Lower leg skin (tissue), 3 donors: ENCODE measurements at regions not wholly inside any gene's neighbourhood (a gene's known extent, or its start where the extent isn't known, plus 50 kb on each side); places are given as distances from the start of the nearest gene placed in this dataset.

Source experiments
- POLR2A ChIP-seq, 2 donors: fragments of 450-650 bp; IDR thresholded peaks; one replicate each; pipeline ENCODE4 v1.6.1; 2016 to 2017; ENCODE audit warnings: antibody characterized with exemption in 2 of 2, mild to moderate bottlenecking in 1 of 2, moderate library complexity in 1 of 2
- TF ChIP-seq, protein P1 (sequence below), 3 donors: fragments of 450-650 bp; IDR thresholded peaks; one replicate each; pipeline ENCODE4 v1.5.1; 2016; ENCODE audit warnings: antibody characterized with exemption in 3 of 3, mild to moderate bottlenecking in 3 of 3, moderate library complexity in 2 of 3

DNA sequence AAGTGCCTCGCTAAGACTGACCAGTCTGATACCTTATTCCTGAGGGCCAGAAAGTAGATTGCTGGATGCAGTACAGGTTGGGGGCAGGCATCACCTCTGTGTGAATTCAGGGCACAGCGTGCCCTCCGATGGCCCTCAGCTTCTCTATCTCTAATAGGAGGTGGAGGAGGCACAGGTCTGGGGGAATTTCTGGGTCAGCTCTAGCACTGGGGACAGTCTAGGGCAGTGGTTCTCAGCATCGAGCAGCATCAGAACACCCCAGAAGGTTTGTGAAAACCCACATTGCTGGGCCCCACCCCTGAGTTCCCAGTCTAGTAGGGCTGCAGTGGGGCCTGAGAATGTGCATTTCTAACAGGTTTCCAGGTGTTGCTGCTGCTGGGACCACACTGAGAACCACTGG is 166.7 kb downstream of the CDC5L start:
- TF ChIP-seq, protein P1, sequence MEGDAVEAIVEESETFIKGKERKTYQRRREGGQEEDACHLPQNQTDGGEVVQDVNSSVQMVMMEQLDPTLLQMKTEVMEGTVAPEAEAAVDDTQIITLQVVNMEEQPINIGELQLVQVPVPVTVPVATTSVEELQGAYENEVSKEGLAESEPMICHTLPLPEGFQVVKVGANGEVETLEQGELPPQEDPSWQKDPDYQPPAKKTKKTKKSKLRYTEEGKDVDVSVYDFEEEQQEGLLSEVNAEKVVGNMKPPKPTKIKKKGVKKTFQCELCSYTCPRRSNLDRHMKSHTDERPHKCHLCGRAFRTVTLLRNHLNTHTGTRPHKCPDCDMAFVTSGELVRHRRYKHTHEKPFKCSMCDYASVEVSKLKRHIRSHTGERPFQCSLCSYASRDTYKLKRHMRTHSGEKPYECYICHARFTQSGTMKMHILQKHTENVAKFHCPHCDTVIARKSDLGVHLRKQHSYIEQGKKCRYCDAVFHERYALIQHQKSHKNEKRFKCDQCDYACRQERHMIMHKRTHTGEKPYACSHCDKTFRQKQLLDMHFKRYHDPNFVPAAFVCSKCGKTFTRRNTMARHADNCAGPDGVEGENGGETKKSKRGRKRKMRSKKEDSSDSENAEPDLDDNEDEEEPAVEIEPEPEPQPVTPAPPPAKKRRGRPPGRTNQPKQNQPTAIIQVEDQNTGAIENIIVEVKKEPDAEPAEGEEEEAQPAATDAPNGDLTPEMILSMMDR (IDR thresholded peaks at IDR 0.05) = no peak
- TF ChIP-seq POLR2A (IDR thresholded peaks at IDR 0.05) = no peak
